SK-N-DZ (cell line): ENCODE measurements at regions not wholly inside any gene's neighbourhood (a gene's known extent, or its start where the extent isn't known, plus 50 kb on each side); places are given as distances from the start of the nearest gene placed in this dataset.
"Not testable (repeated sequence)": the region's sequence is repeated elsewhere in the genome, so short reads cannot be mapped to it uniquely, and the experiment has no call there.

ENCODE experiments used
- DNase-seq: peaks from one replicate; pipeline ENCODE4 v3.0.0-alpha.2; 2015; ENCODE audit warnings: low spot score

DNA sequence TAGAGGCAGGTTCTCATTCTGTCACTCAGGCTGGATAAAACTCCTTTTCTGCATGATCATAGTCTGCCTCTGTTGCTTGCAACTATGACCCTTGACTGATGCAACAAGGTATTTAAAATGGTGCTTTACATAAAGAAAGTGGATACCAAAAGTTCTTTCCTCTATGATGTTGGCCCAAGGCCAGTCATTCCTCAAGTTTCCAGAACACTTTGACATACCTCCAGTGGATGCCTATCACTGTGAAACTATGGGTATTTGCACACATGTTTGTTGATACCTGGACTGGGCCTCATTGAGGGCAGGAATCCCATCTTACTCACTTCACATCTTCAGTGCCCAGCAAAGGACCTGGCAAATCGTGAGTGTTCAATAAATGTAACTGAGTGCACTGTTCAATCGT is 159.0 kb upstream of the ZC3H12C start:
- DNase-seq, result no peak

DNA sequence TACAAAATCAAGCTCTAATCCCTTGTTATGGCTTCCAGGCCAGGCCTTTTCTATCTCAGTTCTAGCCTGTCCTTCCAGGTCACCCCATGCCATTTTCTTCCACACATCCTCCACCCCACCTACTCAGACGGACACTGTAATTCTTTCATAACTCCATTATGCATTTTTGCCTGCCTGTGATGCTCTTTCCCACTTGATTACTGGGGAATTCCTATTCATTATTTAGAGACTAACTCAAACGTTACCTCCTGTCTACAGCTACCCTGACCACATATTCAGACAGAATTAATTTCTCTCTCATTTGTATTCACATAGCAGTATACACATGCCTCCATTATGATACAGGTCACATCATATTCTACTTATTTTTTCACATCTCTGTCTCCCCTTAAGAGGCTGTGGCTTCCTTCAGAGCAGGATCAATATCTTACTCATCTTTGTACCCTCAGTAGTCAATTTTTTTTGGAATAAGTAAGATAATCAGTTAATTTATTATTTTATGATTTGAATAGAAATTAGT is 156.5 kb upstream of the ZC3H12C start:
- DNase-seq, result no peak

DNA sequence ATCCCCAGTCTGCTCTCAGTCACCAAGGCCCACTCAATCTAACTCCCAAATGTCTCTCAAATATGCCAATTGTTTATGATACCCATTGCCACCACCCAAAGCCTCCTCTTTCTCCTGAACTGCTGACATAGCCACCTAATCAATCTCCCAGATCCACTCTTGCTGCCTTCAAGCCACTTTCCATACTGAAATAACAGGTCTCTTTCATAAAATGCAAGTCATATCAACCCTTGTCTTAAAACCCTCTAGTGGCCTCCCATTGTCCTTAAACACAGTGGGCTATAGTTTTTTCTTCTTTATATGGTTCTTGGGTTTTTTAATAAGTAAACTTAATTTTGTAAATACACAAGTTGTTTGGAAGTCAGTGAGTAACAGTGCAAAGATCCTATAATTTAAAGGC is 155.2 kb upstream of the ZC3H12C start:
- DNase-seq, result no peak

DNA sequence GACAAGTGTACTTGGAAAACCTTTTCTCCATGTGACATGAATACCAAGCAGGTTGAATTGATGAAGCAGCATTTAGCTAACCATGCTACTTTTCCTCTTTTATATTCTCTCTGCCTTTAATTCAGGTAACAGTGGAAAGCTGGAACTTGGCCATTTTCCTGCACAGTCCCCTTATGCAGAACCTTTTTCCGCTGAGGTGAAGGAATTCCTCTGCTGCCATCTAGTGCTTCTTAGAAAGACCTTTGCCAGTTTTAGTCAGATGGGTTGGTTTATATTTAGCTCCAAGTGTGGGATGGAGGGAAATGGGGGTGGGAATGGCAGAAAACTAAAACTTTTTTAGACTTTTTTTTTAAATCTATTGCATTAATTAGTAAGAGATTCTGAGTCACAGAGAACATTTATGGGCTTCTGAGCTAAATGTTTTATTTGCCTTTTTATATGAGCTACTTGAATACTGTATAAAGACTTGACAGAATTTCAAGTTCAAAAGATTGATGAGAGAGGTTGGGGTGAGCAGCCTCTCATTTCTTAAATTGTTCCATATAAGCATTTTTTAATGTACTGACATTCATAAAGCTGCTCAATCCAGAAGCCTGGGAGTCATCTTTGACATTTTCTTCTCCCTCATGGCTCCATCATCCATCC is 153.9 kb upstream of the ZC3H12C start:
- DNase-seq, result peak; percentile 42

DNA sequence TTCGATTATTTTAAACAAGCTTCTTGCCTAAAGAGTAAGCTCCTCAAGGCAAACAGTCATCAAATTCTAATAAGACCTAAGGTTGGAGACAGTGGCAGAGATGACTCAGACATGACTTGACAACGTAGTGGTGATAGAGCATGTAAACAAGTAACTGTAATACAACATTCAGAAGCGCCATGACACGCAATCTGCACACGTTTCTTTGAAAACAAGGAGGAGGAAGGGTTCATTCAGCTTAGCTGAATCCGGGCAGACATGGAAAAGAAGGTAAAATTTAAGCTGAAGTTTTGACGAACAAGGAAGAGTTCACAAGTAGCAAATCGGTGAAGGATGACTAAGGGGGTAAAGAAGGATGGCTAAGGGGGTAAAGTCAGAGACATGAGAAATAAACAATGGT is 152.4 kb upstream of the ZC3H12C start:
- DNase-seq, result no peak

DNA sequence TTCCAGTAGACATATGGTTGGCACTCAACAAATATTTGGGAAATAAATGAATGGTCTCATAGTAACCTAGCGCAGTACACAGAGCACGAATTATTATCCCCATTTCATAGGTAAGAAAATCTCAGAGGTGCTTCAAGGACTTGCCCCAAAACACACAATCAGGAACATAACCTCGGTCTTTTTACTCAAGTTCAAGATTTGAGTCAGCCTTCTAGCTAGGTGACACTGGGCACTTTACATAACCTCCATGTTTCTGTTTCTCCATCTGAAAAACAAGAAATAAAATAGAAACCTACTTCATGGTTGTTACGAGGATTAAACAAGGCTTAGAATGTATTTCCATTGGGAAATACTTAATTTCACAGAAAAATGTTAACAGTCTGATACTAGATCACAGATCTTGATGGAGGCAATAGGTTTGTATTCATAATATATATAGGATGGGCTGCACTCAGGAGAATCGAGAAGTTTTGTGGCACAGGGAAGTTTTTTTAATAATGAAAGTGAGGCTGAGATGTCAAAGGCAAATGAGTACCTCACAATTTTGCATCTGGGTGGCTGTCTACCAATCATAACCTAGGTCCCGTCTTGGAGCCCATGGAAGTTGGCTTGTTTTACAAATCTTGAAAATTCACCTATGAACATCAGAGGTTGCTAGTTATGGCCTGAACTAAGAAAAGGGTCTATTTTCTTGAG is 147.4 kb upstream of the ZC3H12C start:
- DNase-seq, result no peak

DNA sequence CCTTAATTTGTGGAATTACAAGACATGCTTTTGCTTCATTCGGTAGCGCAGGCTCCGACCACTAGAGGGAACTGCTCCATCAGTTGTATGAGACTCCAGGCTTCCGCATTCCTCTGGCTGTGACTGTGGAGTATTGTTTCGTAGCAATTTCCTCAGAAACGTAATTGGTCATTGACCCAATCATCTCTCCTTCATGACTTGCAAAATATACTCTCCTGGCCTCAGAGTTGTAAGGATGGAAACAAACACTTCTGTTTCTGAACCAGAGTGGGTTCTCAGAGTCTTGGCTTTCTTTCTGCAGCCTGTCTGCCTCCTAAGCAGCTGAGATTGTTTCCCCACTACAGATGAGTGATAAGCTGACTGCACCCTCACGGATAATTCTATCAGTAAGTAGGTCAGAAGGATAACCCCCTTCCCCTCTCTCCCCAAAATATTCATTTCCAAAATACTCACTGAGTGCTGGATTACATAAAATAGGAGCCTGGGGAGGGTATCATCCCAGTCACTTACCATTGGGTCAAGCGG is 146.8 kb upstream of the ZC3H12C start:
- DNase-seq, result peak; percentile 36

DNA sequence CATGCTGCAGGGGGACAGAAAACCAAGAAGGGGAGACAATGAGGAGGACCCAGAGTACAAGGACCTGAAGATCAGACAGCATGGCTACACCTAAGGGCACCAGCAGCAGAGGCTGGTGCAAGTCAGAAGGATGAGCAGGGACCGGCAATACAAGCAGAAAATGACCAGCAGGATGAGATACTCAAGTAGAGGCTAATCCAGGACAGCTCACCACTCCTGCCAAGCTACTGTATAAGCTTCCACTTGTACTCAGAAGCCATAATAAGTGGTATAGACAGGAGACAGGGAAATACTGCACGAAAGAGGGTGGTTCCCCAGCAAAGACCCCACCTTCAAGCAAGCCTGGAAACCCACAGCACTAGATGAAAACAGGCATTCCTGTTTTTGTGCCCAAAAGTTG is 138.7 kb upstream of the ZC3H12C start:
- DNase-seq, result no peak

DNA sequence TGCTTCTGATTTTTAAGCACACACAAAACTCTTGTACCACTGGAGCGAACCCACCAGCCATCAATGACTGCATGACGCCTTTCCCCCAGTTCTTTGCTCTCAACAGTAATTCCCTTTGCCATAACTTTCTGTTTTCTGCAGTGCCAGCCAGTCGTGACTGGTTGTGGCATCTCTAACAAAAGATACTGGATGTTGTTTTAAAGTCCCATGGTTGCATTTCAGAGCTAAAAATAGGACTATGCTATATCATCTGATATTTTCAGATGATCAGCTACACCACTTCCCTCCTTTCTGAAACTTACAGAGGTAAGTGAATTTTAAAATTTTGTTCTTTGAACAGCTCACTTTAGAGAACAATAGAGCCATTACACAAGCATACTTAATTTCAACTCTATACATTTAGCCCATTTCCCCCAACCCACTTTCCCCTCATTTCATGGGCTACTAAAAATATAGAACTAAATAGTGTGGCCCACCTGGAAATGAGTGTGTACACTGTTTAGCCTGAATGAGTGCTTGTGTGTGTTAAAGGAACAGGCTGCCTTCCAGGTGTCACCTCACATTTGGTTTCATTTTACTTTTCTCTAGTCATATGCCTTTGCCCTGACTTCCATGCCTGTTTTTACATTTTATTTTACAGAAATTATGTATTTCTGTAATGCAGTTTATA is 136.9 kb upstream of the ZC3H12C start:
- no peak for DNase-seq

DNA sequence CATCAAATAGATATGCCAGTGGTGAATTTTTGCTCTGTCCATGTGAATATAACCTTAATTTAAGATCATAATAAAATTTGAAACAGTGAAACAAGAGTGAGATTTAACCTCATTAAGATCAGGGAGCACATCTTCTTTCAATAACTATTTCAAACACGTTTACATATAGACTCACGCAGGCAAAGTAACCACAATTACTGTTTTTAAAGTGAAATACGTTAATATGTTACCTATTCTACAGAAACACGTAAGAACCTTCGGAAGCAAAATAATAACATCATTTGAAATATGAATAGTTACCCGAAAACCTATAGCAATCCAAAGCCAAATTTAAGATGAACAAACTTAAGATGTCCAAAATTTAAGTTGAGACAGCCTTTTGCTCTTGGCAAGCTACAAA is 136.2 kb upstream of the ZC3H12C start:
- no peak for DNase-seq

DNA sequence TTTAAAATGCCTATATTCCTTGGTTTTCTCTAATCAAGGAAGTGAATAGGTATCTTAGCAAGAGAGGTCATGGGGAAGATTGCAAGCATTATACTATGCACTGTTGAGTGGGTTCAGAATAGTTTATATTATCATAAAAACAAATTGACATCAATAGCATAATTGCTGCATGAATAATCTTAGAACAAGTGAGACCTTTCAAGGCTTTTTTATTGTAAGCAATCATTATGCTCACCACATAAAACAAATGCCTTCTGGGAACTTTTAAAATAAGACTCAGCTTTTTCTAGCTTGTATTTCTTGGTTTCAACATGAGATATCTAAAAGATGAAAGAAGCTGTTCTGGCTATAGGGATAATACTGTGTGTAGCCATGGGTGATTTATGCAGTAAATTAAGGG is 135.6 kb upstream of the ZC3H12C start:
- no peak for DNase-seq

DNA sequence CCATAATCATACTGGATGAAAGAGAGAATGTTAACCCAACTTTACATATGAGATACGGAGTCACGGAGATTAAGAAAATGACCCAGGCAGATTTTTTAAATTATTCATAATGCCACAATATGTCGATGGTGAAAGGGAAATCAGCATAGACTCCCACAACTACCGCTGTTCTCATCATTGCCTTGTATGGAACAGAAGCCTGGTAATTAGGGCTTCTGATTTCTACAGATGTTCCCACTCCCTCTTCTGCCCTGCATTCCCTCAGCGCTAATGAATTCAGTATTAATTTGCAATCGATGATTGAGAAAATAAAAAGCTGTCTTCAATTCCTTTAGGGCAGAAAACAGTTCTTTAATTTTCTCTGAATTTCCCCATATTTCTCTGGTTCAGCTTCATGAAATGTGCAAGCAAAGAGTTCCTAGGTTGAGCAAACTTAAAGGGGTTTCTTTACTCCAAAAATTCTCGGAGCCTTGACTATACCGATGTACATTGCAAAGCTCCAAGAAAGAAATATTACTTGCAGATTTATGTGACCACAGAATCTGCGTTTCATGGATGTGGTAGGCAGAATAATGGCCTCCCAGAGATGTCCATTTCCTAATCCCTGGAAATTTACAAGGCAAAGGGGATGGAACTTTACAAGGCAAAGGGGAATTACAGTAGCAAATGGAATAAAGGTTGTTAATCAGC is 134.9 kb upstream of the ZC3H12C start:
- DNase-seq, result no peak

DNA sequence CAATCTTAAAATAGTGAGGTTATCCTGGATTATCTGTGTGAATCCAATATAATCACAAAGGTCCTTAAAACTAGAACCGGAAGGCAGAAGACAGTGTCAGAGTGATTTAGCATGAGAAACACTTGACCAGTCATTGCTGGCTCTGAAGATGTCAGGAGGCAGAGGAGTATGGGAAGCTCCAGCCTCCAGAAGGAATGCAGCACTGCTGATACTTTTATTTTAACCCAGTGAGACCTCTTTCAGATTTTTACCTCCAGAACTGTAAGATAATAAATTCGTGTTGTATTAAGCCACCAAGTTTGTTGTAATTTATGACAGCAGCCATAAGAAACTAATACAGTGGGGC is 134.4 kb upstream of the ZC3H12C start:
- no peak for DNase-seq

DNA sequence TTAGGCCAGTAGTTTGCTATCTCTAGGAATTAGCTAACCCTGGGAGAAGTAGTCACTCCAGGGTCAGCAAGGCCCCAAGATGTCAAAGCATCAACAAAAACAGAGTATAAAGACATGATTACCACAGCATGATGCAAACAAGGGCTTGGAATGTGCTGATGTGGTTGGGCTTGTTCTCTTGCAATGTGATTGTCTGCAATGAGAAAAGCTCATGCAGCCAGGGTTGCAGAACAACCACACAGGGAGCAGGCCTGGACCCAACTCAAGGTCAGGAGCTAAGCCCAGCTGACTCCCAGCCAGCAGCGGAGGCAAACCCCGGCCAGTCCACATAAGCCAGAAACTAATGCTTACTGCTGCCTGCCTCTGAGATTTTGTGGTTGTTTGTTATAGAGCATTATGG is 132.4 kb upstream of the ZC3H12C start:
- DNase-seq, result no peak

DNA sequence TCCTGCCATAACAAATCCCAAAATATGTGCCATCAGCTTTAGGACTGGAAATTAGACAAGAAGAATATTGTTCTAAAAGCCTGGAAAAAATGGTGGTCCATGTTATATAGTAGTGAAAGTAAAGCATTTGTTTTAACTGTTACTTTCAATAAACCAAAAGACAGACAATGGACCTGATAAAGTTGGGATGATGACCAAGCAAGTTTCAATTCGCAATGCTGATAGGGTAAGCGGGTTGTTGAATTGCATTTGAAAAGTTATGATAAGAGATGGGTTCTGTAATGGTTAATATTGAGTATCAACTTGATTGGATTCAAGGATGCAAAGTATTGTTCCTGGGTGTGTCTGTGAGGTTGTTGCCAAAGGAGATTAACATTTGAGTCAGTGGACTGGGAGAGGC is 131.9 kb upstream of the ZC3H12C start:
- no peak for DNase-seq

DNA sequence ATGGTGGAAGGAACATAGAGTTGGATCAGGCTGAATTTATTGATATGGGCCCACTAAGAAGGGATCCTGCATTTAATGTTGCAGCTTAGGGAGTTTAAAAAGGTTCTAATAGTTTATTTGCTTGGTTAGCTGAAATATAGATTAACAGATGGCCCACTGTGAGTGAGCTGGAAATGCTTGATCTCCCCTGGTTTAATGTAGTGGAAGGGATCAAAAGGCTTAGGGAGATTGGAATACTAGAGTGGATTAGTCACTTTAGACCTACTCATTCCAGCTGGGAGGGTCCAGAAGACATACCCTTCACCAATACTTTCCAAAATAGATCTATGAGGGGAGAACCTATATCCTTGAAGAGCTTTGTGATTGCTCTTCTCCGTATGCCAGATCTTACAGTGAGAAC is 130.1 kb upstream of the ZC3H12C start:
- no peak for DNase-seq

DNA sequence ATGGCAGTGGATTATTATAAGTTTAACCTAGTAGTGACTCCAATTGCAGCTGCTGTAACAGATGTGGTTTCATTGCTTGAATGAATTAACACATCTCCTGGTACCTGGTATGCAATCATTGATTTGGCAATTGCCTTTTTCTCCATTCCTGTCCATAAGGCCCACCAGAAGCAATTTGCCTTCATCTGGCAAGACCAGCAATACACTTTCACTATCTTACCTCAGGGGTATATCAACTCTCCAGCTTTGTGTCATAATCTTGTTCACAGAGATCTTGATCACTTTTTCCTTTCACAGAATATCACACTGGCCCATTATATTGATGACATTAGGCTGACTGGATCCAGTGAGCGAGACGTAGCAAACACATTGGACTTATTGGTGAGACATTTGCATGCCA is 128.7 kb upstream of the ZC3H12C start:
- DNase-seq, result no peak

DNA sequence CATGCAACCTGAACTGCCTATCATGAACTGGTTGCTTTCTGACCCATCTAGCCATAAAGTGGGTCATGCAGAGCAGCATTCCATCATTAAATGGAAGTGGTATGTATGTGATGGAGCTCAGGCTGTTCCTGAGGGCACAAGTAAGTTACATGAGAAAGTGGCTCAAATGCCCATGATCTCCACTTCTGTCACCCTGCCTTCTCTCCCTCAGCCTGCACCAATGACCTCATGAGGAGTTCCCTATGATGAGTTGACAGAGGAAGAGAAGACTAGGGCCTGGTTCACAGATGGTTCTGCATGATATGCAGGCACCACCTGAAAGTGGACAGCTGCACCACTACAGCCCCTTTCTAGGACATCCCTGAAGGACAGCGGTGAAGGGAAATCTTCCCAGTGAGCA is 127.7 kb upstream of the ZC3H12C start:
- DNase-seq, result not testable (repeated sequence)

DNA sequence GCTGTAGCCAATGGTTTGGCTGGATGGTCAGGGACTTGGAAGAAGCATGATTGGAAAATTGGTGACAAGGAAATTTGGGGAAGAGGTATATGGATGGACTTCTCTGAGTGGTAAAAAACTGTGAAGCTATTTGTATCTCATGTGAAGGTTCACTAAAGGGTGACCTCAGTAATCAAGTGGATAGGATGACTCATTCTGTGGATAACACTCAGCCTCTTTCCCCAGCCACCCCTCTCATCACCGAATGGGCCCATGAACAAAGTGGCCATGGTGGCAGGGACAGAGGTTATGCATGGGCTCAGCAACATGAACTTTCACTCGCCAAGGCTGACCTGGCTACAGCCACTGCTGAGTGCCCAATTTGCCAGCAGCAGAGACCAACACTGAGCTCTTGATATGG is 127.3 kb upstream of the ZC3H12C start:
- not testable (repeated sequence) for DNase-seq

DNA sequence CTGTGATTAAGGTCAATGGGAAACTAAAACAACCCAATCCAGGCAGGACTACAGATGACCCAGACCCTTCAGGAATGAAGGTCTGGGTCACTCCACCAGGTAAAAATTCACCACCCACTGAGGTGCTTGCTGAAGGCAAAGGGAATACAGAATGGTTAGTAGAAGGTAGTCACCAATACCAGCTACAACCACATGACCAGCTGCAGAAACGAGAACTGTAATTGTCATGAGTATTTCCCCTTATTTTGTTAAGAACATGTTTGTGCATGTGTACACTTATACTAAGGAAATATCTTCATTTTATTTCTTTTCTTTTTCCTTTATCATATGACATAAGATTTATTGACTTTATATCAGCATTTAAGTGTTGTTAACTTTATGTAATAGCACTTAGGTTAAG is 126.1 kb upstream of the ZC3H12C start:
- DNase-seq, result not testable (repeated sequence)

DNA sequence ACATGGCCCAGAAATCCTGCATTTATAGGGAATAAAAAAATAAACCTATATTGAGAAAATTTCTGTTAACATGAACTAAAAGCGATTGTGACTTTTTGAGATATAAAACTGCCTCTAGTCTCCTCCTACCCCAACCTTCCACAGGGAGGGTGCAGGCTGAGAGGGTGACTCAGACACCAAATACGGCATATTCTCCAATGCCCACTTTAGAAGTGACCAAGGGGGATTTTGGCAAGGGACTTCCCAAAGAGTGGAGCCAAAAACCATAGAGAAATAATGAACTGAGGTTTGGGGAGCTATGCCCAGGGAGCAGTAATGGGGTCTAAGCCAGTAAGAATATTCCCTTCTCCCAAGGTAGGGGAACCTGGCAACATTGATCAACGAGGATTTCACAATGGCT is 124.9 kb upstream of the ZC3H12C start:
- no peak for DNase-seq

DNA sequence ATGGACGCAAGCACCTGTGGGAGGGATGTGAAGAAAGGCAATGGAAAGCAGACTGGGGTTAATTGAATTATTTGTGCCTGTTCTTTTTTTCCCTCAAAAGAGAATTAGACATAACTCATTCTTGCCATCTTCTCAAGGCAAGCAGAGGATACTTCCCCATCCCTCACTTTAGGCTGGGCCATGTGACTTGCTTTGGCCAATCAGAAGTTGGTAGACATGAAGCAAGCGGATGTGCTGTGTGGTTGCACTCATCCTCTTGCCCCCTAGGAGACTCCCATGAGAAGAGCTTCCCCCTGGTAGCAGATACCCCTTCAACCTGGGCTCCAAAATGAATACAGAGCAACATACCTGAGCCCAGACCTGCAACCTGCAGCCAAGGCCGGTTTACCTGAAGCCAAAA is 124.4 kb upstream of the ZC3H12C start:
- no peak for DNase-seq
